Naive thymus-derived CD4-positive, alpha-beta T cell (primary cell): ENCODE measurements at regions not wholly inside any gene's neighbourhood (a gene's known extent, or its start where the extent isn't known, plus 50 kb on each side); places are given as distances from the start of the nearest gene placed in this dataset.

Experiments
- ATAC-seq: fragments of 150-1000 bp; cut with Tn5 transposase; 2 replicates; pipeline ENCODE4 v1.10.0; 2021; ENCODE audit warnings: mild to moderate bottlenecking, moderate library complexity
- CTCF ChIA-PET: fragments of 350-600 bp; sonication (Branson Sonifier 250); formaldehyde crosslinking; loops from one replicate; lab custom pipeline; 2021; ENCODE audit warnings: antibody characterized with exemption; lab: Charles Lee
- POLR2A ChIA-PET: fragments of 350-600 bp; sonication (Branson Sonifier 250); formaldehyde crosslinking; loops from one replicate; lab custom pipeline; 2021; ENCODE audit warnings: antibody characterized with exemption, inconsistent platforms; lab: Charles Lee
- DNase-seq, 9 donors: peaks; one replicate each; pipeline versions ENCODE4 v3.0.0 to v3.0.0-alpha.2; 2020 to 2022; ENCODE audit warnings: mixed read lengths in 1 of 9
- H3K27ac ChIP-seq: one replicate; pipeline ENCODE4 v1.7.0; 2013; ENCODE audit warnings: mild to moderate bottlenecking, low read depth, low read length, moderate library complexity
- H3K27me3 ChIP-seq, 2 donors: one replicate each; pipeline ENCODE4 v1.7.0; 2013; ENCODE audit warnings: low read length in 2 of 2, mild to moderate bottlenecking in 2 of 2, moderate library complexity in 2 of 2; ENCODE audit not compliant: control insufficient read depth in 2 of 2, insufficient read depth in 2 of 2
- H3K36me3 ChIP-seq, 3 experiments: 1 replicate in 2 of 3; 2 replicates in 1 of 3; pipeline ENCODE4 v1.7.0; 2013; ENCODE audit warnings: low read length in 3 of 3, mild to moderate bottlenecking in 3 of 3, moderate library complexity in 1 of 3; ENCODE audit not compliant: insufficient read depth in 3 of 3, control insufficient read depth in 2 of 3
- H3K4me1 ChIP-seq, 2 donors: one replicate each; pipeline ENCODE4 v1.7.0; 2013; ENCODE audit warnings: low read length in 2 of 2, mild to moderate bottlenecking in 2 of 2, moderate library complexity in 1 of 2; ENCODE audit not compliant: control insufficient read depth in 2 of 2, insufficient read depth in 2 of 2
- H3K4me3 ChIP-seq: 2 replicates; pipeline ENCODE4 v1.7.0; 2013; ENCODE audit warnings: mild to moderate bottlenecking, low read length
- H3K9me3 ChIP-seq, 3 experiments: 1 replicate in 2 of 3; 2 replicates in 1 of 3; pipeline ENCODE4 v1.7.0; 2013; ENCODE audit warnings: low read length in 3 of 3; ENCODE audit not compliant: control insufficient read depth in 2 of 3
- H3K27ac Mint-ChIP-seq, 9 donors: one replicate each; pipeline ENCODE4 v1.8.0; 2020 to 2022; ENCODE audit warnings: mixed read lengths in 9 of 9, mild to moderate bottlenecking in 8 of 9, moderate library complexity in 5 of 9, inconsistent platforms in 2 of 9
- H3K27me3 Mint-ChIP-seq, 5 donors: one replicate each; pipeline ENCODE4 v1.8.0; 2021 to 2022; ENCODE audit warnings: mixed read lengths in 5 of 5, mild to moderate bottlenecking in 1 of 5
- H3K36me3 Mint-ChIP-seq, 5 donors: one replicate each; pipeline ENCODE4 v1.8.0; 2020 to 2022; ENCODE audit warnings: mixed read lengths in 5 of 5, mild to moderate bottlenecking in 3 of 5, inconsistent platforms in 1 of 5
- H3K4me1 Mint-ChIP-seq, 7 donors: one replicate each; pipeline ENCODE4 v1.8.0; 2020 to 2022; ENCODE audit warnings: mixed read lengths in 7 of 7, mild to moderate bottlenecking in 3 of 7, inconsistent platforms in 1 of 7
- H3K4me3 Mint-ChIP-seq, 10 donors: one replicate each; pipeline ENCODE4 v1.8.0; 2020 to 2022; ENCODE audit warnings: mild to moderate bottlenecking in 10 of 10, mixed read lengths in 10 of 10, moderate library complexity in 6 of 10, inconsistent platforms in 2 of 10
- H3K9me3 Mint-ChIP-seq, 11 donors: one replicate each; pipeline ENCODE4 v1.8.0; 2020 to 2022; ENCODE audit warnings: mixed read lengths in 11 of 11, mild to moderate bottlenecking in 4 of 11, inconsistent platforms in 1 of 11, moderate library complexity in 1 of 11
- intact Hi-C, 2 donors: fragments of 100-400 bp; cut with micrococcal nuclease; formaldehyde crosslinking; loops; one replicate each; pipeline ENCODE4 v1.15.1; 2023

DNA sequence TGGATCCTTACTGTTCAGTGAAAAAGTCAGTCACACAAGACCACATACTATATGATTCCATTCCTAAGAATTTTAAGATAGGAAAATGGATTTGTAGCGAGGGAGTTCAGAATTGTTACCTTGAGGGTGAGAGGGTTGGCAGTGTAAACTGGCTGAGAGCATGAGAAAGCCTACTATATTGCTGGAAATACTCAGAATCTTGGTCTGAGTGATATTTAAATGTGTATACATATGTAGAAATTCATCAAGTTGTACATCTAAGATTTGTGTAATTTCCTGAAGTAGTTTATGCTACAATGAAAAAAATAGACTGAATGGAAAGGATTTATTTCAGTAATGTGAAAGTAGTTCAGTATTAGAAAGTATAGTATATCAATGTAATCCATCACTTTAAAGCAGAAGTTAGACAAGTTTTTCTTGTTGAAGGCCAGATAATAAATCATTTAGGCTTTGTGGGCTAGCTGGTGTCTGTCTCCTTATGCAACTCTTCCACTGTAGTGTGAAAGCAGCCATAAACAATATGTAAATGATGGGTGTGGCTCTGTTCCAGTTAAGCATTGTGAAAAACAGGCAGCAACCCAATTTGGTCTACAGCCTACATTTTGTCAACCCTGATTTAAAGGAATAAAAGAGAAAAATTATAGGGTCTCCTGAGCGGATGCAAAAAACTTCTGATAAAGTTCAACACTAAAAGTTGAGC, 127.2 kb upstream of the THY1 start:
- DNase-seq (no peak), ATAC-seq (no peak)
- H3K36me3 ChIP-seq, result no peaks in the 10 kb centered on the region
- peaks cover 0 to 3% (median 0%) of the 10 kb centered on the region in 3 experiments for H3K9me3 ChIP-seq
- H3K4me1 ChIP-seq, result no peaks in the 10 kb centered on the region
- ChIA-PET POLR2A (no interaction called here), CTCF (no interaction called here)
- no peak overlapping the region for H3K4me3 ChIP-seq
- H3K36me3 Mint-ChIP-seq, result peaks cover 0 to 3% (median 0%) of the 10 kb centered on the region in 5 donors
- no peaks in the 10 kb centered on the region for H3K27me3 ChIP-seq
- H3K27ac Mint-ChIP-seq, result no peak overlapping the region
- no peak overlapping the region for H3K4me3 Mint-ChIP-seq
- H3K4me1 Mint-ChIP-seq, result no peaks in the 10 kb centered on the region
- no peak overlapping the region for H3K27ac ChIP-seq
- peaks cover 0 to 9% (median 4%) of the 10 kb centered on the region in 5 donors for H3K27me3 Mint-ChIP-seq
- H3K9me3 Mint-ChIP-seq, result peaks cover 0 to 12% (median 0%) of the 10 kb centered on the region in 11 donors
- intact Hi-C loops, result no loop called here

DNA sequence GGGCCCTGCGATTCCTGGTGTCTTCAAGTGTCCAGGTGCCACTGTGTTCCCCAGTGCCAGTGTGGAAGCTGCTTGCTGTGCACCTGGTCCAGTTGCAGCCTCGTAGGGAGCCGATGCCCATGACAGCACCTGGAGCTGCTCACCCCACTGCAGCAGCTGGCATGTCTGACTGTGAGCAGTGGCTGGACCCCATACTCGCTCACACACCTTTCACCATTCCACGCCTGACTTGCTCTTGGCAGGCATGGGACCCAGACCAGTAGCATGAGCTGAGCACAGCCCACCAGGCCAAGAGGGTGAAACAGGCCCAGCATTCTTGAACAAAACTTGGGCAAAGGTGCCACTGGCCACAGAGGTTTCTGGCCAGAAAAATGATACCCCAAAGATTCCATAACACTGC, 124.5 kb upstream of the THY1 start:
- Histone ChIP-seq H3K4me3 (no peak overlapping the region), H3K27ac (no peak overlapping the region), H3K9me3 (peaks cover 0 to 3% (median 0%) of the 10 kb centered on the region in 3 experiments), H3K36me3 (no peaks in the 10 kb centered on the region), H3K27me3 (no peaks in the 10 kb centered on the region), H3K4me1 (no peaks in the 10 kb centered on the region)
- H3K27me3 Mint-ChIP-seq, result peaks cover 0 to 6% (median 1%) of the 10 kb centered on the region in 5 donors
- no peak overlapping the region for H3K27ac Mint-ChIP-seq
- ChIA-PET CTCF (no interaction called here), POLR2A (no interaction called here)
- intact Hi-C loops, result no loop called here
- peaks cover 0 to 9% (median 0%) of the 10 kb centered on the region in 11 donors for H3K9me3 Mint-ChIP-seq
- DNase-seq, result no peak
- H3K4me3 Mint-ChIP-seq, result no peak overlapping the region
- H3K36me3 Mint-ChIP-seq, result no peaks in the 10 kb centered on the region
- no peaks in the 10 kb centered on the region for H3K4me1 Mint-ChIP-seq
- no peak for ATAC-seq

DNA sequence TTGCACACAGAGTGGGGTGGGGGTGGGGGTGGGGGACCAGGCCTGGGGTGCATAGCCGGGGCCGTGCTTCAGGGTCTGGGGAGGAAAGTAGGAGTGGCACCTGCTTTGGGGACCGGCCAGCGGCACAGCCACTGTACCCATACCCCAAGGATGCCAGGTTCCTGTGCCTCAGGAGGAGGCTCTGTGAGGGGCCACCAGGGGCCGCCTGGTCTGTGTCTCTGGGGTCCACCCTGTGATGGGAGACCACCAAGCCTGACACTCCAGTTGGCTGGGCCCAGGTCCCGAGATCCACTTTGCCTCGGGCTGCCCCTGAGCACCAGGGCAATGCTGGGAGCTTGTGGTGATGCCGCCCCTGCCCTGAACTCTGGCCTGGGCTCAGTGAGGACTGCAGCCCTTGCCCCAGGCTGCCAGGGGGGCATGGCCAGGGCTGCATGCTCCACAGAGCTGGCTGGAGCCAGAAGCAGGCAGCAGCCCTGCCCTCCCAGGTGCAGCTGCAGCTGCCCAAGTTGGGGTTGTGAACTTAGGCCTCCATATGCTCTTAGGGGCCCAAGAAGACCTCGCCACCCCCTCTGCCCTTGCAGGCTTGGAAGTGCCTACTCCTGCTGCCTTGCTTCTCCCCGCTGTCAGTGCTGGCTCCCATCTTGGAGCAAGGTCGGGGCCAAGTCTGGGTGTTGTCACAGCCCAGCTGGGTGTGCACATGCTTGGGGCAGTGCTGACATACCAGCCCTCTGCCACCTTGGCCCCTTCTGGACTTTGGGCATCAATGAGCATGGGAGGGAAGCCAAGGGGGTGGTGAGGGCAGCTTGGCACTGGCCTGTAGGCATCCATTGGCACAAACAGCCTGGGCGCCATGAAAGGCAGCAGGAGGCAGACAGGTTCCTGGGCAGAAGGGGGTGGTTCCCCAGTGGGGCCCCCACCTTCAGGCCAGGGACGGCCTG, 123.3 kb upstream of the THY1 start:
- Histone ChIP-seq H3K9me3 (peaks cover 0 to 3% (median 0%) of the 10 kb centered on the region in 3 experiments), H3K36me3 (no peaks in the 10 kb centered on the region), H3K4me1 (no peaks in the 10 kb centered on the region), H3K27me3 (no peaks in the 10 kb centered on the region), H3K4me3 (no peak overlapping the region), H3K27ac (no peak overlapping the region)
- H3K27ac Mint-ChIP-seq, result no peak overlapping the region
- H3K9me3 Mint-ChIP-seq, result peaks cover 0 to 9% (median 0%) of the 10 kb centered on the region in 11 donors
- no peaks in the 10 kb centered on the region for H3K4me1 Mint-ChIP-seq
- H3K27me3 Mint-ChIP-seq, result peaks cover 0 to 11% (median 4%) of the 10 kb centered on the region in 5 donors
- CTCF ChIA-PET, result no interaction called here
- POLR2A ChIA-PET, result no interaction called here
- no peak for DNase-seq
- no peaks in the 10 kb centered on the region for H3K36me3 Mint-ChIP-seq
- intact Hi-C loops, result no loop called here
- no peak overlapping the region for H3K4me3 Mint-ChIP-seq
- no peak for ATAC-seq

DNA sequence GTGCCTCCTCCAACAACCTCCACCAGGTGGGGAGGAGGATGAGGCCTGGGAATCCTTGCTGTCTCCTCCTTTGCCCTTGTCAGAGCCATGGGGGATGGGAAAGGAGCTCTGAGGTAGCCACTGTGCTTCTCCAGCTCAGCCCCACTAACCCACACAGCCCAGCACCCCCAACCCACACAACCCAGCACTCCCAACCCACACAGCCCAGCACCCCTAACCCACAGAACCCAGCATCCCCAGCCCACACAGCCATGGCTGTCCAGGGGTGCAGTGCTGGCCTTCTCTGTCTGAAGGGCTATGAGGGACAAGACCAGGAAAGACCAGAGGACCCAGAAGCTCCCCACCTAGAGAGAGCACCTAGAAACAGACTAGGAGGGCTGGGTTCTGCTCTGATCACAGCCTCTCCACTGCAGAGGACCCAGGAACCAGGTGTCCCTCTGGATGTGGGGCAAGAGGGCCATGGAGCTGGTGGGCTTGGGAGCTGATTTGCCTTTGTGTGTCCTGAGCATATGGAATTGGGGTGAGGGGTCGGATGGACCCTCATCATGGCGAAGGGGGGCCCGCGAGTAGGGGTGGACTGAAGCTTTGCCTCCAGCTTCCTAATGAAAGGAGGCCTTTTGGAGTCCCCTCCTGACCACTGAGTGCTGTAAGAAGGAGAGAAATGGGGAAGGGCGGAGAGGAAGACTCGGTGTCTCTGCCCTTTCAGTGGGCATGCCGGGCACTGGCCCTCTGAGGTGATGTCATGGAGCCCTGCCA, 117.6 kb upstream of the THY1 start:
- no peak overlapping the region for H3K4me3 Mint-ChIP-seq
- H3K9me3 ChIP-seq, result no peaks in the 10 kb centered on the region
- intact Hi-C loops, result no loop called here
- ATAC-seq (no peak), DNase-seq (peak in 1 of 9 donors; percentile 7)
- no peak overlapping the region for H3K4me3 ChIP-seq
- H3K36me3 Mint-ChIP-seq, result no peaks in the 10 kb centered on the region
- no peaks in the 10 kb centered on the region for H3K27me3 ChIP-seq
- peaks cover 7 to 12% (median 9%) of the 10 kb centered on the region in 5 donors for H3K27me3 Mint-ChIP-seq
- H3K27ac ChIP-seq, result no peak overlapping the region
- ChIA-PET POLR2A (no interaction called here), CTCF (no interaction called here)
- peaks cover 0 to 9% (median 0%) of the 10 kb centered on the region in 7 donors for H3K4me1 Mint-ChIP-seq
- no peaks in the 10 kb centered on the region for H3K9me3 Mint-ChIP-seq
- no peaks in the 10 kb centered on the region for H3K36me3 ChIP-seq
- H3K27ac Mint-ChIP-seq, result no peak overlapping the region
- no peaks in the 10 kb centered on the region for H3K4me1 ChIP-seq

DNA sequence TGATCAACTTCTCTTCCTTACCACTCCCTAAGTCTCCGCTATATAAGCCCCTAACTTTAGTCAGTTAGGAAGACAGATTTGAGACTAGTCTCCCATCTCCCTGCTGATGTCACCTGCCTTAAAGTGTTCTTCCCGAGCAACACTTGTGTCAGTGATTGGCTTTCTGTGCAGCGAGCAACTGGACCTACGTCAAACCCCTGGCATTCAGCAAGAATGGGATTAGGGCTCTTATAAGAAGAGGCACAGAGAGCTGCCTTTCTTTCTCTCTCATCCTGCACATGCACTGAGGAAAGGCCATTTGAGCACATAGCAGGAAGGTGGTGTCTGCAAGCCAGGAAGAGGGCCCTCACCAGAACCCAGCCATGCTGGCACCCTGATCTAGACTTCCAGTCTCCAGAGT, 116.6 kb upstream of the THY1 start:
- Mint-ChIP-seq H3K4me1 (peaks cover 0 to 9% (median 0%) of the 10 kb centered on the region in 7 donors), H3K9me3 (no peaks in the 10 kb centered on the region), H3K27me3 (peaks cover 7 to 15% (median 12%) of the 10 kb centered on the region in 5 donors), H3K4me3 (no peak overlapping the region), H3K27ac (no peak overlapping the region), H3K36me3 (no peaks in the 10 kb centered on the region)
- Histone ChIP-seq H3K9me3 (no peaks in the 10 kb centered on the region), H3K27ac (no peak overlapping the region), H3K27me3 (no peaks in the 10 kb centered on the region), H3K36me3 (no peaks in the 10 kb centered on the region), H3K4me3 (no peak overlapping the region), H3K4me1 (no peaks in the 10 kb centered on the region)
- intact Hi-C loops, result no loop called here
- ATAC-seq (no peak), DNase-seq (no peak)
- POLR2A ChIA-PET, result no interaction called here
- CTCF ChIA-PET, result no interaction called here

DNA sequence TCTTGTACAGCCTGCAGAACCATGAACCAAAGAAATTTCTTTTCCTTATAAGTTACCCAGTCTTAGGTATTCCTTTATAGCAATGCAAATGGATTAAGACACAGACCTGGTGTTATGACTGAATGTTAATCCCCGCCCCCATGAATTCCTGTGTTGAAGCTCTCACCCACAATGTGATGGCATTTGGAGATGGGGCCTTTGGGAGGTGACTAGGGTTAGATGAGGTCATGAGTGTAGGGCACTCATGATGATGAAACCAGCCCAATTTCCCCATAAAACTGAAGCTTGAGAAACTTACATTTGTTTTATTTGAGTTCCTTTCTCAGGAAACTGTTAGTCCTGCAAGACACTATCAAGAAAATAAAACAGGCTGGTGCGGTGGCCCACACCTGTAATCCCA, 115.8 kb upstream of the THY1 start:
- H3K4me3 ChIP-seq, result no peak overlapping the region

More for the DNA sequence above, 115.8 kb upstream of the THY1 start:
- POLR2A ChIA-PET, result no interaction called here
- DNase-seq (no peak), ATAC-seq (peak; percentile 47)
- Mint-ChIP-seq H3K27ac (no peak overlapping the region), H3K36me3 (no peaks in the 10 kb centered on the region), H3K4me3 (no peak overlapping the region), H3K27me3 (peaks cover 8 to 20% (median 16%) of the 10 kb centered on the region in 5 donors), H3K4me1 (peaks cover 0 to 11% (median 0%) of the 10 kb centered on the region in 7 donors), H3K9me3 (no peaks in the 10 kb centered on the region)
- H3K27me3 ChIP-seq, result no peaks in the 10 kb centered on the region
- no peaks in the 10 kb centered on the region for H3K9me3 ChIP-seq
- intact Hi-C loops, result no loop called here
- H3K36me3 ChIP-seq, result no peaks in the 10 kb centered on the region
- no peaks in the 10 kb centered on the region for H3K4me1 ChIP-seq
- CTCF ChIA-PET, result no interaction called here
- H3K27ac ChIP-seq, result no peak overlapping the region
